ENCODE measurements at regions not wholly inside any gene's neighbourhood (a gene's known extent, or its start where the extent isn't known, plus 50 kb on each side); places are given as distances from the start of the nearest gene placed in this dataset.

DNA sequence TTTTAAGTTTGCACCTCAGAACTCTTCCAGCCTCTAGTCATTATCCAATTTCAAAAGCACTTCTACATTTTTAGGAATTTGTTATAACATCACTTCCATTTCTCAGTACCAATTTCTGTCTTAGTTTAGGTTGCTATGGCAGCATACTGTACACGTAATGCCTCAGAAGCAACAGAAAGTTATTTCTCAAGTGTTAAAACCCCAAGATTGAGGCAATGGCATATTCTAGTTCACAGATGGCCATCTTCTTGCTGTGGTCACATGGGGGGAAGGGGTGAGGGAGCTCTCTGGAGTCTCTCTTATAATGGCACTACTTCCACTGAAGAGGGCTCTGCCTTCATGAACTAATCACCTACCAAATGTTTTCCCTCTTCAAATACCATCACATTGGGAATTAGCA is 220.3 kb upstream of the CTSO start:
- H3K9me3 Mint-ChIP-seq = peaks cover 3% of the 10 kb centered on the region
- H3K36me3 Mint-ChIP-seq (ENCODE audit: low read depth) = no peaks in the 10 kb centered on the region
- TF ChIP-seq, protein P1, sequence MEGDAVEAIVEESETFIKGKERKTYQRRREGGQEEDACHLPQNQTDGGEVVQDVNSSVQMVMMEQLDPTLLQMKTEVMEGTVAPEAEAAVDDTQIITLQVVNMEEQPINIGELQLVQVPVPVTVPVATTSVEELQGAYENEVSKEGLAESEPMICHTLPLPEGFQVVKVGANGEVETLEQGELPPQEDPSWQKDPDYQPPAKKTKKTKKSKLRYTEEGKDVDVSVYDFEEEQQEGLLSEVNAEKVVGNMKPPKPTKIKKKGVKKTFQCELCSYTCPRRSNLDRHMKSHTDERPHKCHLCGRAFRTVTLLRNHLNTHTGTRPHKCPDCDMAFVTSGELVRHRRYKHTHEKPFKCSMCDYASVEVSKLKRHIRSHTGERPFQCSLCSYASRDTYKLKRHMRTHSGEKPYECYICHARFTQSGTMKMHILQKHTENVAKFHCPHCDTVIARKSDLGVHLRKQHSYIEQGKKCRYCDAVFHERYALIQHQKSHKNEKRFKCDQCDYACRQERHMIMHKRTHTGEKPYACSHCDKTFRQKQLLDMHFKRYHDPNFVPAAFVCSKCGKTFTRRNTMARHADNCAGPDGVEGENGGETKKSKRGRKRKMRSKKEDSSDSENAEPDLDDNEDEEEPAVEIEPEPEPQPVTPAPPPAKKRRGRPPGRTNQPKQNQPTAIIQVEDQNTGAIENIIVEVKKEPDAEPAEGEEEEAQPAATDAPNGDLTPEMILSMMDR (IDR thresholded peaks at IDR 0.05) = no peak
- intact Hi-C loops (cut with micrococcal nuclease) = no loop called here
- CTCF ChIA-PET = no interaction called here
- H3K4me1 Mint-ChIP-seq (ENCODE audit: low read depth) = no peaks in the 10 kb centered on the region
- H3K27me3 Mint-ChIP-seq = no peaks in the 10 kb centered on the region
- DNase-seq = no peak
- H3K27ac Mint-ChIP-seq = no peak overlapping the region
- ATAC-seq = no peak
- H3K4me3 Mint-ChIP-seq = no peak overlapping the region
- POLR2A ChIA-PET = no interaction called here

DNA sequence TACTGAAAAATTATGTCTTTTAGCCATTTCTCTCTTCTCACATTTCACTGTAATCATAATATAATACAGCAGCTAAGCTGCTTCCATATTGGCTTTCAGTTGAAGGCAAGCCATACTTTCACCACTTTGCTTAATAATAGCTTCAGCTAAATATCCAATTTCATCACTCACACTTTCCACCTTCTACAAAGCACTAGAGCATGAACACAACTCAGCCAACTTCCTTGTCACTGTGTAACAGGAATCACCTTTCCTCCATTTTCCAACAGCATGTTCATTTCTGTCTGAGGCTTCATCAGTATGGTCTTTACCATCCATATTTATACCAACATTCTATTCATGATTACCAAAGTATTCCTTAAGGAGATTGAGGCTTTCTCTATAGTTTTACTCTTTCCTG is 219.8 kb upstream of the CTSO start:
- DNase-seq = no peak
- TF ChIP-seq, protein P1 (IDR thresholded peaks at IDR 0.05) = no peak
- no peaks in the 10 kb centered on the region for H3K36me3 Mint-ChIP-seq (ENCODE audit: low read depth)
- H3K4me1 Mint-ChIP-seq (ENCODE audit: low read depth) = no peaks in the 10 kb centered on the region
- no peak for ATAC-seq
- no peak overlapping the region for H3K4me3 Mint-ChIP-seq
- POLR2A ChIA-PET = no interaction called here
- intact Hi-C loops (cut with micrococcal nuclease) = no loop called here
- H3K9me3 Mint-ChIP-seq = peaks cover 3% of the 10 kb centered on the region
- CTCF ChIA-PET = no interaction called here
- H3K27ac Mint-ChIP-seq = no peak overlapping the region
- H3K27me3 Mint-ChIP-seq = no peaks in the 10 kb centered on the region

DNA sequence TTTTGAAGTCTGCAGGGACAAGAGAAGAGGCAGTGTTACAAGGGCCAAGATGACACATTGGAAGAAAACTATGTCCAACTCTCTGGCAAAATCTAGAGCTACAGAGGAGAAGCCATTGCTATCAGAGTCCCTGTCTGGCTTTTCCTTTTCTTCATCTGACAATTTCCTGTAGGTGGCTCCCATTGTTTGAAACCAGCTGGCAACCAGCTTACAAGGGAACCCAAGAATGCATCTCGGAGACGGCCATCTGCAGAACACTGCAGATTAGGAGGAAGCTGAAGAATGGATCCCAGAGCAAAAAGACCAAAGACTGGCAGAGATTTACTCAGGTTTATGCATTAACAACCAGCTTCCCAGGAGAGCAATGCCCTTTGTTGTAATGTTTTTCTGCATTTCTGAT is 216.2 kb upstream of the CTSO start:
- H3K36me3 Mint-ChIP-seq (ENCODE audit: low read depth) = no peaks in the 10 kb centered on the region
- DNase-seq (no peak), ATAC-seq (no peak)
- intact Hi-C loops (cut with micrococcal nuclease) = no loop called here
- TF ChIP-seq, protein P1 (IDR thresholded peaks at IDR 0.05) = no peak
- no peak overlapping the region for H3K4me3 Mint-ChIP-seq
- ChIA-PET CTCF (interaction anchor here (1.4 kb wide), 1 partner anchor 17 kb away, joined by 3 read pairs; no protein-coding TSS in a partner anchor), POLR2A (interaction anchor here (0.8 kb wide), 1 partner anchor 13 kb away, joined by 3 read pairs; no protein-coding TSS in a partner anchor)
- H3K9me3 Mint-ChIP-seq = peaks cover 5% of the 10 kb centered on the region
- no peak overlapping the region for H3K27ac Mint-ChIP-seq
- H3K4me1 Mint-ChIP-seq (ENCODE audit: low read depth) = no peaks in the 10 kb centered on the region
- no peaks in the 10 kb centered on the region for H3K27me3 Mint-ChIP-seq

DNA sequence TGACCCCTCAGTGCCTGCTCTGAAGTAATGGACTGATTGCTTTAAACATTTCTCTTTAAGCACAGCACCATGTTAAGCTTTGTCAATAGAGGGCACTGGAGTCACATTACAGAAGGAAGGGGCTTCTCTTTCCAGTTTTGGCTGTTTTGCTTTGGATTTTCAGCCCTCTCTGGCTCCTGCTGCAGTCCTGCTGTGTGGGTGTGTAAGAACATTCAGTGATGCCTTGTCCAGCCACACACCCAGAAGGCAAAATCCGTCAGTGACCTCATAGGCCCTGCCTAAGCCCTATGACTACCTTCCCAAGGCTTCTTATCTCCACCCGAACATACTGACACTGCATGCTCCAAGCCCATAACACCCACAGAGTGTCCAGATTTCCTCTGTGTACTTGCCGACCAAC is 215.3 kb upstream of the CTSO start:
- Mint-ChIP-seq H3K9me3 (peaks cover 3% of the 10 kb centered on the region), H3K4me1 (ENCODE audit: low read depth) (no peaks in the 10 kb centered on the region), H3K27ac (no peak overlapping the region), H3K36me3 (ENCODE audit: low read depth) (no peaks in the 10 kb centered on the region), H3K4me3 (no peak overlapping the region), H3K27me3 (no peaks in the 10 kb centered on the region)
- ATAC-seq = no peak
- DNase-seq = no peak
- TF ChIP-seq, protein P1 (IDR thresholded peaks at IDR 0.05) = no peak
- intact Hi-C loops (cut with micrococcal nuclease) = no loop called here
- CTCF ChIA-PET = interaction anchor here (1.4 kb wide), 1 partner anchor 18 kb away, joined by 3 read pairs; no protein-coding TSS in a partner anchor
- POLR2A ChIA-PET = no interaction called here

DNA sequence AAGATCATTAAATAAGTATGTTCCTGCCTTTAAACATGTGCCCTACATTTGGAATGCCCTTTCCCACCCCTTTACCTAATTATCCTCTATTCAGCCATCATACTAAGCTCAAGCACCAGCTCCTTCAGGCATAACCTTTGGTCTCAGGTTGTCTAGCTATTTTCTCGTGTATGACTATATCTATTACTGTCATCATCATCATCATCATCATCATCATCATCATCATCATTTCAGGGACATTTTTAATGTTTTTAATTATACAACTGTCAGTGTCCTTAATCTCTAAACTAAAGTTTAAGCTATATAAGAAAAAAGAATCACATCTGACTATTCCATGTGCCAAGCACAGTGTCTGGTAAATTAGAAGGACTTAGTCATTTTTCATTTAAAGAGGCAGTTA is 214.6 kb upstream of the CTSO start:
- CTCF ChIA-PET = no interaction called here
- ATAC-seq = no peak
- no peaks in the 10 kb centered on the region for H3K4me1 Mint-ChIP-seq (ENCODE audit: low read depth)
- POLR2A ChIA-PET = no interaction called here
- TF ChIP-seq, protein P1 (IDR thresholded peaks at IDR 0.05) = no peak
- no peak for DNase-seq
- intact Hi-C loops (cut with micrococcal nuclease) = no loop called here
- no peaks in the 10 kb centered on the region for H3K36me3 Mint-ChIP-seq (ENCODE audit: low read depth)
- no peak overlapping the region for H3K27ac Mint-ChIP-seq
- peaks cover 3% of the 10 kb centered on the region for H3K9me3 Mint-ChIP-seq
- H3K4me3 Mint-ChIP-seq = no peak overlapping the region
- no peaks in the 10 kb centered on the region for H3K27me3 Mint-ChIP-seq

Data from activated CD8-positive, alpha-beta T cell treated with anti-CD3 and anti-CD28 coated beads for 36 hours (primary cell).